Uterus (tissue), 3 donors: ENCODE measurements at regions not wholly inside any gene's neighbourhood (a gene's known extent, or its start where the extent isn't known, plus 50 kb on each side); places are given as distances from the start of the nearest gene placed in this dataset.

Experiments used
- DNase-seq, 2 donors: peaks; one replicate each; pipeline ENCODE4 v3.0.0-alpha.2; 2019 to 2020
- H3K27ac ChIP-seq, 2 donors: fragments of 200-600 bp; sonication (generic); 1 replicate in 1 of 2; 2 replicates in 1 of 2; pipeline ENCODE4 v1.5.1; 2016 to 2018
- H3K27me3 ChIP-seq, 2 donors: fragments of 200-600 bp; sonication (generic); one replicate each; pipeline ENCODE4 v1.5.1; 2018 to 2019; ENCODE audit warnings: control low read depth in 1 of 2
- H3K36me3 ChIP-seq, 2 donors: fragments of 200-600 bp; sonication (generic); one replicate each; pipeline ENCODE4 v1.5.1; 2019; ENCODE audit warnings: control low read depth in 1 of 2
- H3K4me1 ChIP-seq, 2 donors: fragments of 200-600 bp; sonication (generic); one replicate each; pipeline ENCODE4 v1.5.1; 2018 to 2019; ENCODE audit warnings: control low read depth in 1 of 2
- H3K4me3 ChIP-seq, 2 donors: fragments of 200-600 bp; sonication (generic); 1 replicate in 1 of 2; 2 replicates in 1 of 2; pipeline ENCODE4 v1.5.1; 2018 to 2019; ENCODE audit warnings: mild to moderate bottlenecking in 1 of 2
- H3K9me3 ChIP-seq, 2 donors: fragments of 200-600 bp; sonication (generic); one replicate each; pipeline ENCODE4 v1.5.1; 2019; ENCODE audit warnings: control low read depth in 1 of 2
- CTCF ChIP-seq, 4 experiments: fragments of 200-600 bp in 2 of 4; fragments of 450-650 bp in 2 of 4; sonication (generic) in 2 of 4; IDR thresholded peaks; one replicate each; pipeline ENCODE4 v1.5.1; 2016 to 2019; ENCODE audit warnings: antibody characterized with exemption in 4 of 4, mild to moderate bottlenecking in 2 of 4, moderate library complexity in 1 of 4
- POLR2A ChIP-seq, 2 donors: fragments of 450-650 bp; IDR thresholded peaks; one replicate each; pipeline ENCODE4 v1.6.1; 2016; ENCODE audit warnings: antibody characterized with exemption in 2 of 2, mild to moderate bottlenecking in 1 of 2, moderate library complexity in 1 of 2
- intact Hi-C: fragments of 100-400 bp; cut with DNase I; formaldehyde crosslinking; loops from one replicate; pipeline ENCODE4 v1.15.1; 2023; ENCODE audit warnings: low total_unique reads
- donor health status: DM: yes; HTN: yes; CAD: no.

GRCh38 chr1:229067546-229067945 lies 203.4 kb upstream of the RAB4A start:
- intact Hi-C loops, result no loop called here

GRCh38 chr1:229068270-229068987 lies 202.5 kb upstream of the RAB4A start:
- Histone ChIP-seq H3K27ac (no peak overlapping the region), H3K4me1 (no peaks in the 10 kb centered on the region)

More at GRCh38 chr1:229067546-229067945, 203.4 kb upstream of the RAB4A start:
- no peak overlapping the region for H3K27ac ChIP-seq
- H3K9me3 ChIP-seq, result no peaks in the 10 kb centered on the region
- no peaks in the 10 kb centered on the region for H3K27me3 ChIP-seq
- DNase-seq, result no peak
- H3K4me1 ChIP-seq, result no peaks in the 10 kb centered on the region
- H3K36me3 ChIP-seq, result no peaks in the 10 kb centered on the region
- TF ChIP-seq CTCF (IDR thresholded peaks at IDR 0.05) (no peak), POLR2A (IDR thresholded peaks at IDR 0.05) (no peak)
- H3K4me3 ChIP-seq, result no peak overlapping the region

GRCh38 chr1:229069176-229069575 lies 201.7 kb upstream of the RAB4A start:
- no peak overlapping the region for H3K27ac ChIP-seq
- TF ChIP-seq POLR2A (IDR thresholded peaks at IDR 0.05), result no peak
- no peak for TF ChIP-seq CTCF (IDR thresholded peaks at IDR 0.05)
- no peaks in the 10 kb centered on the region for H3K27me3 ChIP-seq
- no peaks in the 10 kb centered on the region for H3K36me3 ChIP-seq
- H3K9me3 ChIP-seq, result no peaks in the 10 kb centered on the region
- H3K4me1 ChIP-seq, result no peaks in the 10 kb centered on the region
- no peak for DNase-seq
- no peak overlapping the region for H3K4me3 ChIP-seq
- intact Hi-C loops, result no loop called here

More at GRCh38 chr1:229068270-229068987, 202.5 kb upstream of the RAB4A start:
- Histone ChIP-seq H3K27me3 (no peaks in the 10 kb centered on the region), H3K4me3 (no peak overlapping the region), H3K36me3 (no peaks in the 10 kb centered on the region), H3K9me3 (no peaks in the 10 kb centered on the region)
- no peak for TF ChIP-seq POLR2A (IDR thresholded peaks at IDR 0.05)
- TF ChIP-seq CTCF (IDR thresholded peaks at IDR 0.05), result no peak
- no peak for DNase-seq
- intact Hi-C loops, result no loop called here

GRCh38 chr1:229070168-229070567 lies 200.7 kb upstream of the RAB4A start:
- peak in 1 of 2 donors; percentile 47 for DNase-seq
- H3K27me3 ChIP-seq, result no peaks in the 10 kb centered on the region
- no peaks in the 10 kb centered on the region for H3K36me3 ChIP-seq
- no peaks in the 10 kb centered on the region for H3K4me1 ChIP-seq
- intact Hi-C loops, result no loop called here
- no peak for TF ChIP-seq POLR2A (IDR thresholded peaks at IDR 0.05)
- TF ChIP-seq CTCF (IDR thresholded peaks at IDR 0.05), result no peak
- no peaks in the 10 kb centered on the region for H3K9me3 ChIP-seq
- no peak overlapping the region for H3K27ac ChIP-seq
- H3K4me3 ChIP-seq, result no peak overlapping the region

- H3K9me3 ChIP-seq, result no peaks in the 10 kb centered on the region
- TF ChIP-seq POLR2A (IDR thresholded peaks at IDR 0.05), result no peak
- TF ChIP-seq CTCF (IDR thresholded peaks at IDR 0.05), result no peak
- H3K4me1 ChIP-seq, result no peaks in the 10 kb centered on the region
- no peak overlapping the region for H3K4me3 ChIP-seq
- no peaks in the 10 kb centered on the region for H3K36me3 ChIP-seq
- H3K27me3 ChIP-seq, result no peaks in the 10 kb centered on the region
- intact Hi-C loops, result no loop called here
- no peak overlapping the region for H3K27ac ChIP-seq
- no peak for DNase-seq
Measured at GRCh38 chr1:229073251-229073650, 197.7 kb upstream of the RAB4A start.
